Fibroblast of skin of right quadriceps (primary cell): ENCODE measurements at regions not wholly inside any gene's neighbourhood (a gene's known extent, or its start where the extent isn't known, plus 50 kb on each side); places are given as distances from the start of the nearest gene placed in this dataset.

Experiments
- DNase-seq: peaks from one replicate; pipeline ENCODE4 v3.0.0-alpha.2; 2013

DNA sequence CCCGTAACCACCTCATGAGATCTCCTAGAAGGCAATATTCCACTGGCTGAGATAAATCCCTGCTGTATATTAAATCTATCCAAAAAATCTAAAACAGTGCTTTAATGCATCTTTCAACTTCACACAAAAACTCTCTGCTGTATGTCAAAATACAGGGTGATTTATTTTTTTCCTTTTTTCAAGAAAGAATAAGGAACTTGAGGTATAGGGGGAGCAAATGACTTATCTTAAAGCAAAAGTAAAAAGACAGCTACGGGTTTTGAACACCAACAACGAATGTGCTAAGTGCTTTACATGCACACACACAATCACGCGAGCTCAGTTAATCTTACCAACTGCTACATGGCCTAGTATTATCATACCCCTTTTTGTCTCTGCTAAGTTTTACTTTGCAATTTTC is 168.9 kb upstream of the PHF14 start:
- DNase-seq, result no peak

DNA sequence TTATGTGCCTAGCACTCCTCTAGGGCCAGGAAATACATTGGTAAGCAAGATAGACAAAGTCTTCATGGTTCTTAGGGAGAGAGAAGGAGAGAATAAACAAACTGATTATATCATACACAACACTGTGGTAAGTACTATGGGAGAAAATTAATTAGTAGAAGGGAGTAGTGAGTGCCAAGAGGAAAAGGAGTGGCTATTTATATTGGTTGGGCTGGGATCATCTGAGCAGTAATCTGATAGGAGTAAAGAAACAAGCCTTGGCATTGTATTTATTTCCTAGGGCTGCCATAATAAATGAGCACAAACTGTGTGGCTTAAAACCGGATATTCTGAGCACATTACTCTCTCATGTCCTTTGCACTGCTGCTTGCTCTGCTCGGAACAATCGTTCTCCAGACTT is 158.1 kb upstream of the PHF14 start:
- no peak for DNase-seq

DNA sequence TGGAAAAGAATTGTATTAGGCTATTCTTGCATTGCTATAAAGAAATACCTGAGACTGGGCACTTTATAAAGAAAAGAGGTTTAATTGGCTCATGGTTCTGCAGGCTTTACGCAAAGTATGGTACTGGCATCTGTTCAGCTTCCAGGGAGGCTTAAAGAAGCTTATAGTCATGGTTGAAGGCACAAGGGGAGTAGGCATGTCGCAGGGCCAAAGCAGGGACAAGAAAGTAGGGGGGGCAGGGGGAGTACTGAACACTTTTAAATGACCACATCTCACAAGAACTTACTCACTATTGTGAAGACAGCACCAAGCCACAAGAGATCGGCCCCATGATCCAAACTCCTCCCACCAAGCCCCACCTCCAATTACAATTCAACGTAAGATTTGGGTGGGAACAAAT is 152.5 kb upstream of the PHF14 start:
- no peak for DNase-seq

DNA sequence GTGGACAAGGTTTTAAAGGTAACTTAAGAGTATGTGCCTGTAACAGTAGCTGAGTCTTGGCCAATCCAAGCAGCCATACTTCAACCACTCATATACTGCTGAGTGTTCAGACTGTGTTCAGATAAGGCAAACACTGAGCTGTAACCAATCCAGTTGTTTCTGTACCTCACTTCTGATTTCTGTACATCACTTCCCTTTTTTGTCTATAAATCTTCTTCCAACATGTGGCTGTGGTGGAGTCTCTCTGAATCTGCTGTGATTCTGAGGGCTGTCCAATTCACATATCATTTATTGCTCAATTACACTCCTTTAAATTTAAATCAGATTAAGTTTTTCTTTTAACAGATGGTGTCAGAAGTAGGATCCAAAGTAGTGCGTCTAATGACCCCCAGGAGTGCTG is 149.5 kb upstream of the PHF14 start:
- DNase-seq, result no peak

DNA sequence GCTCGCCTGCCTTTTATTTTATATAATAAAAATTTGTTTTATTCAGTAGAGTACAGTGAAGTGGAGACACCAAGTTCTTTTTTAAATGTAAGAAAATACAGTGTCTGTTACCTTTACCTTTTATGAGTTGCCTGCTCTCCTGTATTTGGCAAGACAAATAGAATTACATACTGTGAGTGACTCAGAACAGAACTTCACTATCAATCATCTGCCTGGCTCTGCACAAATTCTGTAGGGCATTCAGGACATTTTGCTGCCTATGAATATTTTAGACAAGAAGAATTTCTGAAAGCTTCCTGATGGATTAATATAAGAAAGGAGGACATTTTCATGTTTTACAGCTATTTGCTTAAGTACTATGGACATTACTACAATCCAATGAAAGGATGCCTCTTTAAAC is 135.4 kb upstream of the PHF14 start:
- DNase-seq, result no peak

DNA sequence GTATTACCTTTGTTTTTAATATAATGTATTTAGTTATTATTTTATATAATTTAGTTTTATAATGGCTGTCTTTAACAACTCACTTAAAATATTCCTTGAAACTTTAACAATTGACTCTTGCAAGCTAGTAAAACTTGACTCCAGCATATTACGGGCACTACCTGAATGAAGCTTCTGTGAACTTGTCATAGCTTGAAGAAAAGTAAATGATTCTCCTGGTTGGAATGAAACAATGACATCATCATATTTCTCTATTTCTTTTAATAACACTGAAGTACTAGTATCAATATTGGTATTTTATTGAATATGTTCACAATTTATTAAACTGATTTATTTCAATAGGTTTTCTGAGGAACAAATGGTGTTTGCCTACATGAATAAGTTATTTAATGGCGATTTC is 128.4 kb upstream of the PHF14 start:
- no peak for DNase-seq

DNA sequence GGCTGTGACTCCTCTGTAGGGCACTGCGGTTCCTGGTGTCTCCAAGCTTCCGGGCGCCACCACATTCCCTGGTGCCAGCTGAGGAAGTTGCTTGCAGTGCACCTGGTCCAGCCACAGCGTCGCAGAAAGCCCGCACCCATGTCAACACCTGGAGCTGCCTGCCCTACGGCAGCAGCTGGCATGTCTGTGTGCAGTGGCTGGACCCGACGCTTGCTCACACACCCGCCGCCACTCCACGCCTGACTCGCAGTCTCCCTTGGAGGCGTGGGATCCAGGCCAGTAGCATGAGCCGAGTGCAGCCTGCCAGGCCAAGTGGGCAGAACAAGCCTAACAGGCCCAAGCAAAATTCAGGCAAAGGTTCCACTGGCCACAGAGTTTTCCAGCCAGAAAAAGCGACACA is 118.1 kb upstream of the PHF14 start:
- no peak for DNase-seq

DNA sequence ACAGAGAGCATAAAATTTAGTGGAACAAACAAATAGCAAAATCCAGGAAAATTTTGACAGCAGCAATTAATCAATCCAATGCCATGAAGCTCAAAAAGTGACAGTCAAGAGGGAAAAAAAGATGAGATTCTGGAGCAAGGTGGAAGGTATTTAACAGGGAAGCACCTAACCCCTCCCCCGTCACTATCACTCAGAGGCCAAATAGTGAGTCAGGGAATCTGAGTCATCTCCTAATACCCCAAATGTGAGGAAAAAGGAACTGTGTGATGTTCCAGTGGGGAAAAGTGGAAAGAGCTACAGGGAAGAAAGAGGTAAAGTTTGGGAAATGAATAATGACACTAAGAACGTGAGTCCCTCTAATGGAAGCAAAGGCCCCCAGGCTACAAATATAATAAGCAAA is 113.2 kb upstream of the PHF14 start:
- no peak for DNase-seq

DNA sequence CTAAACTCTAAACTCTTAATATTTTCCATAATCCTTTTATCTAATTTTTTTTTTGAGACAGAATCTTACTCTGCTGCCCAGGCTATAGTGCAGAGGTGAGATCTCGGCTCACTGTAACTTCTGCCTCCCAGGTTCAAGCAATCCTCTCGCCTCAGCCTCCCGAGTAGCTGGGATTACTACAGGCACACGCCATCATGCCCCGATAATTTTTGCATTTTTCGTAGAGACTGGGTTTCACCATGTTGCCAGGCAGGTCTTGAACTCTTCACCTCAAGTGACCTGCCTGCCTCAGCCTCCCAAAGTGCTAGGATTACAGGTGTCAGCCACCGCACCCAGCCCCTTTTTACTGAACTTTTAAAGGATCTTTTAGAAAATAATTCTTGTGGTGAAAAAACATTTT is 110.2 kb upstream of the PHF14 start:
- no peak for DNase-seq

DNA sequence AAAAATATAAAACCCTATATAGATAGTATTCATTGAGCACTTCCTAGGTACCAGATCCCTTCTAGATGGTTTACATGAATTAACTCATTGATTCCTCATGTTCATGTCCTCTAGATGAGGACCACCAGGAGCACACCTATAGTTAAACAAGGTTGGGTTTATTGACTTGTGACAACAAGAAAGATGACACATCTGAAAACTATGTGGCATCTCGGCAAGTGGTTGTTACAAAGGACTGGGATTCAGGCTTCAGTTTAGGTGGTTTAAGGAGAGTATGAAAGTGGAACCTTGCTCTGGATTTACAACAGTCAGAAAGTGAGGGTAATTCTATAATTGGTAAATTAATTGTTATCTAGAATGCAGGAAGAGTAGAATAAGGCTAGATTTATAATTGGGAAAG is 99.0 kb upstream of the PHF14 start:
- DNase-seq, result no peak

DNA sequence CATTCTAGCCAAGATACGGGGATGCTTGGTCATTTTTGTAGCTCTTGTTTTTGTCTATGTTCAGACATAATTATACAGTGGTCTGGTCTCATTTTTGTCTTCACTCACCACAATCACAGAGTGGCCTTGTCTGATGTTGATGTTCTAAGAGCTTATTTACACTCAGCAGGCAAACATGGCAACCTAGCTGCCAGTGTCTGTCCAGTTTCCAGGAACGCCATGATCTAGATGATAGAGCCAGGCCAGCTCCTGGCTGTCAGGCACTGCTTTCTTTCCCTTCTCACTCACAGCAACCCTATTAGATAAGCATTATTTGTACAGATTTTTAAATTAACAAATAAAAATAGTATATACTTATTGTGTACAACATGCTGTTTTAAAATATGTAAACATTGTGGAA is 98.6 kb upstream of the PHF14 start:
- no peak for DNase-seq

DNA sequence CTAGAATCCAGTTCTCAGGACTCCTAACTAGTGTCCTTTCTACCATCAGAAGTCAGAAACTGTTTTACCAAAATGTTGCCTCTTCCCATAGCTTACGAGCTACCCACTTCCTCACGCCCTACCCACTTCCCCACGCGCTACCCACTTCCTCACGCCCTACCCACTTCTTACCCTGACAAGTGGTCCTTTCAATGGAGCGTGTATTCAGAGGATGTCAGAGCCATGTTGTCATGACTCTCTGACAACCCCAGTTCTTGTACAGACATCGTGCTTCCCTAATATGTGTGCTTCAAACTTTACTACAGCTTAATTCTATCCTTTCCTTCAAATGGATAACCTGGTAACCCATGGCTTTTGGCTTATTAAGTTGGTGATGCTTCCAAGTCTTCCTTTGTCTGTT is 84.8 kb upstream of the PHF14 start:
- DNase-seq, result no peak

DNA sequence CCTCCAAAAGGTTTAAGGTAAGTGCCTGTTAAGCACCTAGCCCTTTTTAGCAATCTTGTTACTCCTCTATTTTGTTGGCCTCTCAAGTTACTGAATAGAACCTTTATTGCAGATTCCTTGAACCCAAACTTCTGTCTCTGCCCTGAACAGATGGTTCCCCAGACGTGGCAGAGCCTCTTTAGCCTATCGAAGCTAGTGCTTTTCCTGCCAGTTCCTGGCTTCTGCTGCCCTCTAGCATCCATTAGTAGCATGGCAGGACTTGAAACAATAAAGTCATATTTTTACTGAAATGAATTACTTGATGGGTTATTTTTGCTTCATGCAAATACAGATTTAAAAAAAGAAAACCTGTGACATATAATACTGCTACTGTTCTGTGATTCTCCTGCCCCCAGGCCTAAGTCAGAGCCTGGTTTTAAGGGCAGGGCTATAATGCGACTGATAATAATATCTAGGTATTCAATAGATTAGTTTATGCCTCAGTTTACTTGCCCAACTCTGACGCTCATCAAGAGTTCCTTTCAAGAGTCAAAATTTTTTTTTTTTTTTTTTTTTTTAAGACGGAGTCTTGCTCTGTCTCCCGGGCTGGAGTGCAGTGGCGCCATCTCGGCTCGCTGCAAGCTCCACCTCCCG is 84.3 kb upstream of the PHF14 start:
- DNase-seq, result peak; percentile 47

DNA sequence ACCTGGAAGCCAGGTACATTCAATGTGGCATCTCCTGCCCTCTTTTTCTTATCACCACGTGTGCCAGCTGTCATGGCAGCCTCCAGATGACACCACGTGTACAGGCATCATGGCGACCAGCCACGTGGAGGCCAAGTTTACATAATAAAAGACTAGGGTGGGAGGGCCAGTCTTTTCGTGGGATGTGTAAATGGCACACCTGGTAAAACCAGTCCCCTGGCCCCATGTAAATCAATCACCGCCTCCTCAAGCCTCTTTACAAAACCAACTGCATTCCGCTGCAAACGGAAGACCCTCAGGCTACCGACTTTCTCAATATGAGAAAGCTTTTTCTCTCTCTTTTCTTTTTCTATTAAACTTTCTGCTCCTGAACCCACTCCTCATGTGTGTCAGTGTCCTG is 65.1 kb upstream of the PHF14 start:
- no peak for DNase-seq

DNA sequence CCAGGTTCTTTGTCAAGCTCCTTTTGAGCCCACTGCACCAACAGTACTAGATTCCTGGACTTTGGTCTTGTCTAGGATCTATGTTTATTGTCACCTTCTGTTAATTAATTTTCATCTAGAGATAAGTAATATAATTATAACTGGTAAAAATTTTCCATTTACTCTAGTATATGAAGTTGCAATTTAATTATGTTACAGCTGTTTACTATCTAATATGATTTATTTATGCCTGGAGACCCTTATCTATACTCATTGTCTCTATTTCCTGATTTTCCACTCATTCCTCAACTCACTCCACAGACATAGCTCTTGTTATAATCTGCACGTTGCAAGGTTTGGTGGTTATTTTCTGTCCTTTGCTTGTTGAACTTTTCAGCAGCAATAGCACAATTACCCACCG is 63.2 kb upstream of the PHF14 start:
- DNase-seq, result no peak

DNA sequence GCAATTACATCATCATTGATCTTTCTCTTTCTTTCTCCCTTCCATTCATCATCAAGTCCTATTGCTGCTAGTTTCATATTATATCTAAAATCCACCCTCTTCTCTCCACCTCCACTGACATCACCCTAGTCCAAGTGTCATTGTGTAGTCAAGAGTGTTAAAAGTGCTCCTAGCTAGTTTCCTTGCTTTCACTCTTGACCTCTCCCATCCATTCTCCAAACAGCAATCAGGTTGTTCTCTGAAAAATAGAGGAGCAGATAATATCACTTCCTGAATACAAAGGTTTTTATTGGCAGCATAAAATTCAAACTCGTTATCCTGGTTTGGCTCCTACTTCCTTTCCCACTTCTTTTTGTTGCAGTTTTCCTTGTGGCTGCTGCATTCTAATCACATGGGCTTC is 61.6 kb upstream of the PHF14 start:
- DNase-seq, result no peak

DNA sequence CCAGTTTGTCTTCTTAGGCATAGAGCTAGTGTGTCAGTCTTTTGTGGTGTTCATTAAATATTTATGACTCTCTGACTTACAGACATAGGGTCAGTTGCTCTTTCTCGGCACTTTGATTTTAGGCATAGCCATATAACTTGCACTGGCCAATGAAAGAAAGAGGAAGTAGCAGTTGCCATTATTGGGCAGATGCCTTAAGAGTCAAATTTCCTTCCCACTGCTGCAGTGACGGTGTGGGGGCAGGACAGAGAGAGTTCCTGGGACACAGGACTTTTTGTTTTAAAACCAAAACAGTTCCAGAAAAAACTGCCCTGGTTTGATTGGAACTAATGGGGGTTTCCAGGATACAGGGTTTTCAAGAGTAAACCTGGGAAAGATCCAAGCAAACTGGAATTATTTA is 60.2 kb upstream of the PHF14 start:
- no peak for DNase-seq

DNA sequence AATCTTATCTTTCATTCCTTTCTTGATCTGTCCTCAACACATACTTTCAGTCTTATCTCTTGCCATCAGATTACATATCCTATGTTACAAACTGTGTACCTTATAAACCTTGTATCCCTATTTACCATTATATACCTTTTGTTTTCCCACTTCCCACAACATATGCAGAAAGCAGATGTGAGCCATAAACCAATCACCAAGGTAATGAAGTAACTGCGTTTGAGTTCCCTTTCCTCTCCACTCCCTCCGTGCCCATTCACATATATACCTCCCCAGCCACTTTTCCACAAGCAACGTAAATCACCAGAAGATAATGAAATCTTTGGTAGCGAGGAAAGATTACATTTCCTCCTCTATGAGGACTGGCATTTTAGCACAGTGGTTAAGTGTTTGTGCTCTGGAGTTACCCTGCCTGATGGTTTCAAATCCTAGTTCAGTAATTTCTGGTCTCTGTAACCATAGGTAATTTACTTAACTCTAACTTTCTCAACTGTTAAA is 55.5 kb upstream of the PHF14 start:
- no peak for DNase-seq

DNA sequence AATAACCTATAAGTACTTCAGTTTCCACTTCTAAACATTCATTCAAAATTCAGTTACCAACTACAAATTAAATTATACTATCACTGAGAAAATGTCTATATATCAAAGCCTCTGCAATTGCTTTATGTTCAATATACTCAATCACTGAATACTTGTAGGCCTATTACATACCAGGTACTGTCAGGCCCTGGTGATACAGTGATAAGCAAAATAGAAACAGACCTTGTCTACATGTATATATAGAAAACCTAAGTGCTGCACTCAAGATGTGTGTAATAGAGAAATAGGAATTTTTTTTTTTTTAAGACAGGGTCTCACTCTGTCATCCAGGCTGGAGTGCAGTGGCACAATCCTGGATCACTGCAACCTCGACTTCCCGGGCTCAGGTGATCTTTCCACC is 53.7 kb upstream of the PHF14 start:
- DNase-seq, result no peak
